ENCODE measurements at regions not wholly inside any gene's neighbourhood (a gene's known extent, or its start where the extent isn't known, plus 50 kb on each side); places are given as distances from the start of the nearest gene placed in this dataset.

GRCh38 chr3:124609402-124609801, 120.8 kb upstream of the UMPS start:
- no peak for TF ChIP-seq ZBTB40 (IDR thresholded peaks at IDR 0.05)
- TF ChIP-seq ZBTB40 (CRISPR knock-in tag; IDR thresholded peaks at IDR 0.05), result no peak
- TF ChIP-seq ZNF431 (CRISPR knock-in tag; IDR thresholded peaks at IDR 0.05; ENCODE audit: borderline replicate concordance, low read depth), result no peak
- TF ChIP-seq POLR2A (IDR thresholded peaks at IDR 0.05; ENCODE audit: insufficient read depth in 1 of 2, low read depth in 2 of 2, low read length in 2 of 2), result no peak
- no peak for TF ChIP-seq ZNF547 (CRISPR knock-in tag; IDR thresholded peaks at IDR 0.05)
- no peak for TF ChIP-seq THYN1 (CRISPR knock-in tag; IDR thresholded peaks at IDR 0.05; ENCODE audit: borderline replicate concordance, low read depth)
- TF ChIP-seq ZNF414 (CRISPR knock-in tag; IDR thresholded peaks at IDR 0.05), result no peak
- no peak for TF ChIP-seq SMARCE1 (IDR thresholded peaks at IDR 0.05; ENCODE audit: borderline replicate concordance)
- no peak for TF ChIP-seq CTCF (CRISPR knock-in tag; IDR thresholded peaks at IDR 0.05)
- no peak for TF ChIP-seq ZNF543 (CRISPR knock-in tag; IDR thresholded peaks at IDR 0.05)
- TF ChIP-seq JUND (CRISPR knock-in tag; IDR thresholded peaks at IDR 0.05), result no peak
- TF ChIP-seq ZNF567 (CRISPR knock-in tag; IDR thresholded peaks at IDR 0.05; ENCODE audit: borderline replicate concordance), result no peak
- no peak for TF ChIP-seq CHD2 (IDR thresholded peaks at IDR 0.05; ENCODE audit: low read depth, low read length)
- TF ChIP-seq ATF3 (CRISPR knock-in tag; IDR thresholded peaks at IDR 0.05), result no peak

All from HepG2 (cell line).